ENCODE measurements at regions not wholly inside any gene's neighbourhood (a gene's known extent, or its start where the extent isn't known, plus 50 kb on each side); places are given as distances from the start of the nearest gene placed in this dataset.

- H3K4me1 Mint-ChIP-seq = peaks cover 3 to 18% (median 6%) of the 10 kb centered on the region in 3 donors
- peak overlapping the region in 1 of 8 donors; percentile 61 for H3K4me3 Mint-ChIP-seq
- H3K27me3 Mint-ChIP-seq = no peaks in the 10 kb centered on the region
- H3K9me3 Mint-ChIP-seq = peaks cover 0 to 5% (median 0%) of the 10 kb centered on the region in 7 donors
- no peak overlapping the region for H3K27ac Mint-ChIP-seq
- no peak for DNase-seq
- peaks cover 30 to 44% of the 10 kb centered on the region in 2 donors for H3K36me3 Mint-ChIP-seq
- no peak for ATAC-seq (ENCODE audit: low read depth in 2 of 2)
These were observed 87.1 kb downstream of the KPNA2 start for GRCh38 chr17:68122587-68122986.

GRCh38 chr17:68125111-68125870 lies 89.8 kb downstream of the KPNA2 start:
- H3K4me3 Mint-ChIP-seq = peak overlapping the region in 1 of 8 donors; percentile 29
- H3K36me3 Mint-ChIP-seq = peaks cover 22 to 37% of the 10 kb centered on the region in 2 donors
- ATAC-seq (ENCODE audit: low read depth in 2 of 2) = no peak
- H3K9me3 Mint-ChIP-seq = peaks cover 0 to 5% (median 0%) of the 10 kb centered on the region in 7 donors
- peaks cover 3 to 20% (median 6%) of the 10 kb centered on the region in 3 donors for H3K4me1 Mint-ChIP-seq
- DNase-seq = no peak
- peak overlapping the region in 2 of 6 donors; percentile 66 to 67 for H3K27ac Mint-ChIP-seq
- no peaks in the 10 kb centered on the region for H3K27me3 Mint-ChIP-seq

DNA sequence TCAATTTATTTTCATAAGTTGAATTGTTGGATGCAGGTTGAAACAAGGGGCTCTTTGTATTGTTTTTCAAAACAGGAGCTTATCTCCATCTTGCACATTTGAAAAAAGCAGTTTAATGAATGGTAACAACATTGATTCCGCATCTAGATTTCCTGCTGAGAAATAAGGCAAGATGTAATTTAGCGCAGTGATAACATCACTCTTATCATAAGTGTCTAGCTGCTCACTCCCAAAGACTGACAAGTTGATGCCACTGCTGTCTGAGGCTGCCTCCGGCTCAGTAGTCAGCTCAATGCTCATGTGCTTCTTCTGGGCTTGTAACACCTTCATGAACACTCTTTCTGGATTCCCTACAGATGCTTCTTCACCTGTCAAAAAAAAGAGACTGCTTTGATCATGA lies 92.4 kb downstream of the KPNA2 start:
- H3K36me3 Mint-ChIP-seq = peaks cover 14 to 31% of the 10 kb centered on the region in 2 donors
- no peak for DNase-seq
- peaks cover 3 to 15% (median 7%) of the 10 kb centered on the region in 3 donors for H3K4me1 Mint-ChIP-seq
- H3K27ac Mint-ChIP-seq = peak overlapping the region in 1 of 6 donors; percentile 59
- no peak overlapping the region for H3K4me3 Mint-ChIP-seq
- ATAC-seq (ENCODE audit: low read depth in 2 of 2) = no peak
- H3K27me3 Mint-ChIP-seq = no peaks in the 10 kb centered on the region
- H3K9me3 Mint-ChIP-seq = no peaks in the 10 kb centered on the region

GRCh38 chr17:68131456-68131855 lies 95.9 kb downstream of the KPNA2 start:
- H3K4me1 Mint-ChIP-seq = peaks cover 0 to 5% (median 4%) of the 10 kb centered on the region in 3 donors
- ATAC-seq (ENCODE audit: low read depth in 2 of 2) = no peak
- H3K36me3 Mint-ChIP-seq = peaks cover 9 to 31% of the 10 kb centered on the region in 2 donors
- no peak overlapping the region for H3K4me3 Mint-ChIP-seq
- no peaks in the 10 kb centered on the region for H3K27me3 Mint-ChIP-seq
- no peak for DNase-seq
- peak overlapping the region in 1 of 6 donors; percentile 59 for H3K27ac Mint-ChIP-seq
- no peaks in the 10 kb centered on the region for H3K9me3 Mint-ChIP-seq

DNA sequence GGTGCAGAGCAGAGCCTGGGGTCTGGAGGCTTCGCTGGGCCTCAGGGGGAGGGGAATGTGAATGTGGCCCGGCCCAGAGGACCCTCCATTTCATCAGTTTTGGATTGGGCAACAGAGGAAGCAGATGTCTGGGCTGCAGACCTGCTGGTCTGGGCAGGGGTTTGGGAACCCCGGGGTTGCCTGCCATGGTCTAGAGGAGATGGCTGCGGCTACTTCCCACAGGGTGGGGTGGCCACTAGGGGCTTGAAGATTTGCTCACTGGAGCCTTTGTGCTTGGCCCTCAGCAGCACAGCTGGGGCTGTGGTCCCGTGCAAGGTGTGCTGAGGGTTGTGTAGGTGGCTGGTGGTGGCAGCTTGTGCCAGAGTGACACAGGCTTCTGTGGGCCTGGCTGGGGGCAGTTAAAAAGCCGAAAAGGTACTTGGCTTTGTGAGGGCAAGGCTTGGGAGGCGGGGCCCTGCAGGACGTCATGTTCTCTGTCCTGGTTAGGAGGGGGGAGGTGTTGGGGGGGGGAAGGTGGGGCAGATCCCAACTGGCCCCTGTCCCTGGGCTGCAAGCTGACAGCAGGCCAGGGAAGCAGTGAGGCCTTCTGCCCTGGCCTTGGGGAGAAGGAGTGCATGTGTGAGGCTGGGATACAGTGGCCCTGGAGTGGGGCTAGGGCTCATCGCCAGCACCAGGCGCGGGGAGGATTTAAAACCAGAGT lies 98.0 kb downstream of the KPNA2 start:
- no peak for DNase-seq

GRCh38 chr17:68134046-68134637 lies 98.6 kb downstream of the KPNA2 start:
- no peaks in the 10 kb centered on the region for H3K27me3 Mint-ChIP-seq
- no peak overlapping the region for H3K27ac Mint-ChIP-seq
- no peak overlapping the region for H3K4me3 Mint-ChIP-seq
- no peaks in the 10 kb centered on the region for H3K9me3 Mint-ChIP-seq
- ATAC-seq (ENCODE audit: low read depth in 2 of 2) = no peak
- peaks cover 0 to 5% (median 3%) of the 10 kb centered on the region in 3 donors for H3K4me1 Mint-ChIP-seq
- peaks cover 0 to 20% of the 10 kb centered on the region in 2 donors for H3K36me3 Mint-ChIP-seq
- no peak for DNase-seq

More for the DNA sequence above, 98.0 kb downstream of the KPNA2 start:
- H3K4me3 Mint-ChIP-seq = no peak overlapping the region
- no peak for ATAC-seq (ENCODE audit: low read depth in 2 of 2)
- H3K36me3 Mint-ChIP-seq = peaks cover 0 to 20% of the 10 kb centered on the region in 2 donors
- H3K27ac Mint-ChIP-seq = no peak overlapping the region
- H3K27me3 Mint-ChIP-seq = no peaks in the 10 kb centered on the region
- peaks cover 0 to 5% (median 3%) of the 10 kb centered on the region in 3 donors for H3K4me1 Mint-ChIP-seq
- no peaks in the 10 kb centered on the region for H3K9me3 Mint-ChIP-seq

- H3K4me1 Mint-ChIP-seq = peaks cover 0 to 5% (median 3%) of the 10 kb centered on the region in 3 donors
- H3K9me3 Mint-ChIP-seq = no peaks in the 10 kb centered on the region
- H3K4me3 Mint-ChIP-seq = no peak overlapping the region
- ATAC-seq (ENCODE audit: low read depth in 2 of 2) (no peak), DNase-seq (no peak)
- peak overlapping the region in 2 of 6 donors; percentile 13 to 61 for H3K27ac Mint-ChIP-seq
- H3K36me3 Mint-ChIP-seq = peaks cover 0 to 20% of the 10 kb centered on the region in 2 donors
- no peaks in the 10 kb centered on the region for H3K27me3 Mint-ChIP-seq
These were observed 99.2 kb downstream of the KPNA2 start for GRCh38 chr17:68134731-68135130.

- Mint-ChIP-seq H3K27ac (no peak overlapping the region), H3K27me3 (no peaks in the 10 kb centered on the region), H3K36me3 (peaks cover 0 to 15% of the 10 kb centered on the region in 2 donors), H3K9me3 (no peaks in the 10 kb centered on the region), H3K4me1 (peaks cover 0 to 5% (median 0%) of the 10 kb centered on the region in 3 donors), H3K4me3 (no peak overlapping the region)
- no peak for ATAC-seq (ENCODE audit: low read depth in 2 of 2)
- no peak for DNase-seq
These were observed 99.8 kb downstream of the KPNA2 start for GRCh38 chr17:68135141-68135887.

DNA sequence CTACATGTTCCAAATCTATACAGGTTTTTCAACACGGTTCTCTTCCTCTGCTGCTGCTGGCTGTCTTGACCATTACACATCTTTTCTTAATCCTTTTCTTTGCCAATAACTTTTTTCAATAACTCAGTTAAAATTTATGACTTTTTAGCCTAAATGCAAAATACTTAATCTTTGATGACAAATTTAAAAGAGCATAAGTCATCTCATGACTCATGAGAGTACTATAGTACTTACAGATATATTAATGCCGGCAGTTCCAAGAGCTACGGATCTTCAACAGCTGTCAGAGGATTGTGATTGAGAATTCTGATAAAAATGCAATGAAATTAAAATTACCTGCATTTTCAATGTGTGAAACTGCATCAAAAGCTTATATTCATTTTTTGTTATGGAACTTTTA lies 105.5 kb downstream of the KPNA2 start:
- ATAC-seq (ENCODE audit: low read depth in 2 of 2) (no peak), DNase-seq (no peak)
- peaks cover 0 to 1% of the 10 kb centered on the region in 2 donors for H3K36me3 Mint-ChIP-seq
- no peak overlapping the region for H3K4me3 Mint-ChIP-seq
- H3K4me1 Mint-ChIP-seq = no peaks in the 10 kb centered on the region
- H3K27ac Mint-ChIP-seq = no peak overlapping the region
- no peaks in the 10 kb centered on the region for H3K9me3 Mint-ChIP-seq
- H3K27me3 Mint-ChIP-seq = no peaks in the 10 kb centered on the region

DNA sequence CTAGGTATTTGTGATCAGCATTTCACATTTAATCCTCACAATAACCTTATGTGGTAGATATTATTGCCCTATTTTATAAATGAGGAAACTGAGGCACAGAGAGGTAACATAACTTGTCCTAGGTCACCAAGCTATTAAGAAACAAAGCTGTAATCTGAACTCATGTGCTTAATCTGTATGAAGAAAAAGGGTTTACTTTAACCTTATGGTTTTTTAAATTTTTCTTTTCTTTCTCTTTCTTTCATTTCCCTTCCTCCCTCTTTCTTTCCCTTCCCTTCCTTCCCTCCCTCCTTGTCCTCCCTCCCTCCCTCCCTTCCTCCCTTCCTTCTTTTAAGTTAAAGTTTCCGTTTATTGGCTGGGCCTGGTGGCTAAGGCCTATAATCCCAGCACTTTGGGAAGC lies 105.2 kb upstream of the AMZ2 start:
- Mint-ChIP-seq H3K4me3 (no peak overlapping the region), H3K4me1 (no peaks in the 10 kb centered on the region), H3K36me3 (no peaks in the 10 kb centered on the region), H3K27ac (no peak overlapping the region), H3K27me3 (no peaks in the 10 kb centered on the region), H3K9me3 (no peaks in the 10 kb centered on the region)
- ATAC-seq (ENCODE audit: low read depth in 2 of 2) (no peak), DNase-seq (no peak)

DNA sequence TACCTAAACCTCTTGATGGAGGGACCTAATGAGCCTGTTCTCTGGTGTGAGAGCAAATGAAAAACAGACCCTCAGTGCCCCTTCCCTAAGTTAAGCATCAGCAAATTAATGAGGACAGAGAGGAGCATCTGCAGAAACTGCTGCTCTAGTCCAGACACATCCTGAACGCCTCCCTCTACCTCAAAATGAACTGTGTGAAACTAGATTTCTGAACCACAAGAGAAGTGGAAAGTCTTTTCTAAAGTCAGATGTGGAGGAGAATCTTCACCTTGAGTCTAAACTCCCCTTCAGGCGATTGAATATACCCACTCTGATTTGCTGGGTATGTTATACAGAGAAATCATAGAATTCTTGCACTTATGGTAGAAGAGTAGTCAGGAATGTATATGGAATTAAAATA lies 104.4 kb upstream of the AMZ2 start:
- H3K4me1 Mint-ChIP-seq = no peaks in the 10 kb centered on the region
- H3K27me3 Mint-ChIP-seq = no peaks in the 10 kb centered on the region
- peak overlapping the region in 1 of 6 donors; percentile 52 for H3K27ac Mint-ChIP-seq
- no peaks in the 10 kb centered on the region for H3K36me3 Mint-ChIP-seq
- no peaks in the 10 kb centered on the region for H3K9me3 Mint-ChIP-seq
- no peak overlapping the region for H3K4me3 Mint-ChIP-seq
- no peak for DNase-seq
- ATAC-seq (ENCODE audit: low read depth in 2 of 2) = no peak

DNA sequence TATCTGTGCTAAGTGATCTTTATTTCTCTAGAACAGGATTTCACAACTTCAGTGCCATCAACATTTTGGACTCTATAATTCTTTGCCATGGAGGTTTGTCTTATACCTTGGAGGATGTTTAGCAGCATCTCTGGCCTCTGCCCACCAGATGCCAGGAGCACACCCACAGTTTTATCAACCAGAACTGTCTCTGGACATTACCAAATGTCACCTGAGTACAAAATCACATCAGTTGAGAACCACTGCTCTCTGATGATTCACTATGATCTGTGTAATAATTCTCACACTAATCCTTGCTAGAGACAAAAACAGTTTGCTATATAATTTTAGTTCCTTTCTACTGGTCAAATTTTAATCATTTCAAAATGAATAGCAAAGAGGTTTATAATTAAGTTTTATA lies 102.8 kb upstream of the AMZ2 start:
- Mint-ChIP-seq H3K9me3 (peaks cover 0 to 1% (median 0%) of the 10 kb centered on the region in 7 donors), H3K4me1 (peaks cover 0 to 10% (median 3%) of the 10 kb centered on the region in 3 donors), H3K4me3 (no peak overlapping the region), H3K27me3 (no peaks in the 10 kb centered on the region), H3K36me3 (peaks cover 0 to 5% of the 10 kb centered on the region in 2 donors), H3K27ac (no peak overlapping the region)
- no peak for DNase-seq
- ATAC-seq (ENCODE audit: low read depth in 2 of 2) = no peak

GRCh38 chr17:68148936-68149335 lies 98.9 kb upstream of the AMZ2 start:
- Mint-ChIP-seq H3K36me3 (peaks cover 0 to 5% of the 10 kb centered on the region in 2 donors), H3K4me3 (no peak overlapping the region), H3K9me3 (peaks cover 0 to 1% (median 0%) of the 10 kb centered on the region in 7 donors), H3K27me3 (no peaks in the 10 kb centered on the region), H3K4me1 (peaks cover 0 to 10% (median 3%) of the 10 kb centered on the region in 3 donors), H3K27ac (peak overlapping the region in 1 of 6 donors; percentile 75)
- no peak for DNase-seq
- ATAC-seq (ENCODE audit: low read depth in 2 of 2) = no peak

Data from naive B cell (primary cell).